SK-N-SH treated with all-trans-retinoic acid at 6 μM for 48 hours (cell line): ENCODE measurements at regions not wholly inside any gene's neighbourhood (a gene's known extent, or its start where the extent isn't known, plus 50 kb on each side); places are given as distances from the start of the nearest gene placed in this dataset.
"Not testable (repeated sequence)": the region's sequence is repeated elsewhere in the genome, so short reads cannot be mapped to it uniquely, and the experiment has no call there.

Source experiments
- ATAC-seq: fragments of 200-7000 bp; cut with Tn5 transposase; 3 replicates; pipeline ENCODE4 v1.9.1; 2020; ENCODE audit warnings: mild to moderate bottlenecking, moderate library complexity
- ARNTL ChIP-seq: fragments of 450-650 bp; formaldehyde crosslinking; IDR thresholded peaks from 2 replicates; pipeline ENCODE4 v1.5.0; 2020; ENCODE audit warnings: low read depth, mild to moderate bottlenecking, moderate library complexity, borderline replicate concordance
- BACH2 ChIP-seq: fragments of 250-450 bp; sonication (Bioruptor Pico); IDR thresholded peaks from 2 replicates; pipeline ENCODE4 v1.9.0; 2021; ENCODE audit warnings: mild to moderate bottlenecking, borderline replicate concordance
- CREB5 ChIP-seq: fragments of 250-450 bp; sonication (Bioruptor Pico); IDR thresholded peaks from 2 replicates; pipeline ENCODE4 v1.5.1; 2020; ENCODE audit warnings: low read depth, mild to moderate bottlenecking, moderate library complexity
- CSDC2 ChIP-seq: fragments of 250-450 bp; sonication (Bioruptor Pico); IDR thresholded peaks from 2 replicates; pipeline ENCODE4 v1.5.0; 2020; ENCODE audit warnings: mild to moderate bottlenecking, moderate library complexity
- CSRNP3 ChIP-seq: fragments of 250-450 bp; sonication (Bioruptor Pico); IDR thresholded peaks from 2 replicates; pipeline ENCODE4 v1.5.1; 2021; ENCODE audit warnings: mild to moderate bottlenecking, moderate library complexity
- ESRRG ChIP-seq: fragments of 250-450 bp; sonication (Bioruptor Pico); IDR thresholded peaks from 2 replicates; pipeline ENCODE4 v1.6.1; 2021; ENCODE audit warnings: mild to moderate bottlenecking
- GLIS3 ChIP-seq: fragments of 250-450 bp; sonication (Bioruptor Pico); IDR thresholded peaks from 2 replicates; pipeline ENCODE4 v1.5.0; 2020; ENCODE audit warnings: mild to moderate bottlenecking, moderate library complexity
- ISL1 ChIP-seq: fragments of 250-450 bp; sonication (Bioruptor Pico); IDR thresholded peaks from 2 replicates; pipeline ENCODE4 v2.1.2; 2022; ENCODE audit warnings: mild to moderate bottlenecking, moderate library complexity
- OSR1 ChIP-seq: fragments of 250-450 bp; sonication (Bioruptor Pico); IDR thresholded peaks from 2 replicates; pipeline ENCODE4 v1.8.0; 2022; ENCODE audit warnings: moderate library complexity, mild to moderate bottlenecking, inconsistent platforms
- PATZ1 ChIP-seq: fragments of 250-450 bp; sonication (Bioruptor Pico); IDR thresholded peaks from 2 replicates; pipeline ENCODE4 v1.8.0; 2020; ENCODE audit warnings: mild to moderate bottlenecking, moderate library complexity, borderline replicate concordance
- RARB ChIP-seq: fragments of 250-450 bp; sonication (Bioruptor Pico); IDR thresholded peaks from 2 replicates; pipeline ENCODE4 v1.8.0; 2021; ENCODE audit warnings: mild to moderate bottlenecking, moderate library complexity
- SNAI2 ChIP-seq: fragments of 250-450 bp; sonication (Bioruptor Pico); IDR thresholded peaks from 2 replicates; pipeline ENCODE4 v1.5.0; 2020; ENCODE audit warnings: mild to moderate bottlenecking, moderate library complexity
- TCF4 ChIP-seq: fragments of 250-450 bp; sonication (Bioruptor Pico); IDR thresholded peaks from 2 replicates; pipeline ENCODE4 v1.8.0; 2021; ENCODE audit warnings: mild to moderate bottlenecking, moderate library complexity, borderline replicate concordance
- TOX ChIP-seq: fragments of 250-450 bp; sonication (Bioruptor Pico); IDR thresholded peaks from 2 replicates; pipeline ENCODE4 v1.8.0; 2021; ENCODE audit warnings: mild to moderate bottlenecking, moderate library complexity, borderline replicate concordance
- TSHZ2 ChIP-seq: fragments of 250-450 bp; sonication (Bioruptor Pico); IDR thresholded peaks from 2 replicates; pipeline ENCODE4 v1.5.0; 2020; ENCODE audit warnings: mild to moderate bottlenecking, moderate library complexity
- ZC3H10 ChIP-seq: fragments of 250-450 bp; sonication (Bioruptor Pico); IDR thresholded peaks from 2 replicates; pipeline ENCODE4 v1.5.1; 2021; ENCODE audit warnings: mild to moderate bottlenecking, moderate library complexity
- ZFP3 ChIP-seq: fragments of 250-450 bp; sonication (Bioruptor Pico); IDR thresholded peaks from 2 replicates; pipeline ENCODE4 v1.5.0; 2020; ENCODE audit warnings: mild to moderate bottlenecking, moderate library complexity
- ZNF565 ChIP-seq: fragments of 450-650 bp; formaldehyde crosslinking; conservative IDR thresholded peaks from 2 replicates; pipeline ENCODE4 v1.5.0; 2020; ENCODE audit warnings: low read depth, mild to moderate bottlenecking, moderate library complexity
- ZNF70 ChIP-seq: fragments of 450-650 bp; formaldehyde crosslinking; IDR thresholded peaks from 2 replicates; pipeline ENCODE4 v1.5.0; 2020; ENCODE audit warnings: mild to moderate bottlenecking, moderate library complexity
- ZNF8 ChIP-seq: fragments of 450-650 bp; formaldehyde crosslinking; IDR thresholded peaks from 2 replicates; pipeline ENCODE4 v1.5.0; 2020; ENCODE audit warnings: mild to moderate bottlenecking, moderate library complexity

GRCh38 chr1:224548676-224549075 lies 67.4 kb upstream of the CNIH3 start:
- TF ChIP-seq ZNF70 (CRISPR knock-in tag) (no peak), ISL1 (CRISPR knock-in tag) (no peak), GLIS3 (no peak), PATZ1 (no peak), ZFP3 (CRISPR knock-in tag) (no peak), ZNF565 (CRISPR knock-in tag) (no peak), OSR1 (CRISPR knock-in tag) (no peak), TCF4 (no peak), CREB5 (no peak), SNAI2 (CRISPR knock-in tag) (no peak), BACH2 (no peak), RARB (CRISPR knock-in tag) (no peak), ZC3H10 (CRISPR knock-in tag) (no peak)
- ATAC-seq, result no peak

- not testable (repeated sequence) for ATAC-seq
Observed at GRCh38 chr1:224551189-224551588, 64.9 kb upstream of the CNIH3 start.

GRCh38 chr1:224554056-224554455 lies 62.1 kb upstream of the CNIH3 start:
- ATAC-seq, result no peak
- no peak for TF ChIP-seq ZNF565 (CRISPR knock-in tag)
- no peak for TF ChIP-seq RARB (CRISPR knock-in tag)

GRCh38 chr1:224554620-224555259 lies 61.4 kb upstream of the CNIH3 start:
- ATAC-seq, result no peak
- TF ChIP-seq BACH2 (no peak), ZNF565 (CRISPR knock-in tag) (no peak), TOX (no peak), ARNTL (CRISPR knock-in tag) (no peak), ZFP3 (CRISPR knock-in tag) (no peak), CREB5 (no peak), ISL1 (CRISPR knock-in tag) (no peak), CSRNP3 (CRISPR knock-in tag) (no peak), ZC3H10 (CRISPR knock-in tag) (no peak), ZNF70 (CRISPR knock-in tag) (no peak), ZNF8 (no peak), SNAI2 (CRISPR knock-in tag) (no peak), CSDC2 (no peak), TSHZ2 (CRISPR knock-in tag) (no peak), TCF4 (no peak), RARB (CRISPR knock-in tag) (no peak), ESRRG (CRISPR knock-in tag) (no peak)
